ENCODE measurements at regions not wholly inside any gene's neighbourhood (a gene's known extent, or its start where the extent isn't known, plus 50 kb on each side); places are given as distances from the start of the nearest gene placed in this dataset.

DNA sequence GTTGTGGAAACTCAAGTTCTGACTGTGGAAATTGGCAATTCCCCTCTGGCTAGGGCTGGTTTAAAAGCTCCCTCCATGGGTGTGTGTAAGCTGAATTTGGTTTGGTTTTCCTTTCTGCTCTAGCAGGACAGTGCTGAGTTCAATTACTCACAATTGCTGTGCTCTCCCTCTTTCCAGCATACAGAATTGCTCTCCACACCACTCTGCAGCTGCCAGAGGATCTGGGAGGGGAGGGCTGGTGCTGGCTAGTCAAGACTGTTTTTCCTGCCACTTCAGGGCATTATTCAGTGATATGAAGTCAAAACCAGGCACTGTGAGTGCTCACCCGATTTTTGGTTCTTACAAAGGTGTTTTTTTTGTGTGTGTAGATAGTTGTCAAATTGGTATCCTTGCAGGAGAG lies 336.9 kb upstream of the SLC24A2 start:
- TF ChIP-seq, protein P1, sequence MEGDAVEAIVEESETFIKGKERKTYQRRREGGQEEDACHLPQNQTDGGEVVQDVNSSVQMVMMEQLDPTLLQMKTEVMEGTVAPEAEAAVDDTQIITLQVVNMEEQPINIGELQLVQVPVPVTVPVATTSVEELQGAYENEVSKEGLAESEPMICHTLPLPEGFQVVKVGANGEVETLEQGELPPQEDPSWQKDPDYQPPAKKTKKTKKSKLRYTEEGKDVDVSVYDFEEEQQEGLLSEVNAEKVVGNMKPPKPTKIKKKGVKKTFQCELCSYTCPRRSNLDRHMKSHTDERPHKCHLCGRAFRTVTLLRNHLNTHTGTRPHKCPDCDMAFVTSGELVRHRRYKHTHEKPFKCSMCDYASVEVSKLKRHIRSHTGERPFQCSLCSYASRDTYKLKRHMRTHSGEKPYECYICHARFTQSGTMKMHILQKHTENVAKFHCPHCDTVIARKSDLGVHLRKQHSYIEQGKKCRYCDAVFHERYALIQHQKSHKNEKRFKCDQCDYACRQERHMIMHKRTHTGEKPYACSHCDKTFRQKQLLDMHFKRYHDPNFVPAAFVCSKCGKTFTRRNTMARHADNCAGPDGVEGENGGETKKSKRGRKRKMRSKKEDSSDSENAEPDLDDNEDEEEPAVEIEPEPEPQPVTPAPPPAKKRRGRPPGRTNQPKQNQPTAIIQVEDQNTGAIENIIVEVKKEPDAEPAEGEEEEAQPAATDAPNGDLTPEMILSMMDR (IDR thresholded peaks at IDR 0.05; ENCODE audit: low read depth, low read length): no peak
- TF ChIP-seq, protein P2, sequence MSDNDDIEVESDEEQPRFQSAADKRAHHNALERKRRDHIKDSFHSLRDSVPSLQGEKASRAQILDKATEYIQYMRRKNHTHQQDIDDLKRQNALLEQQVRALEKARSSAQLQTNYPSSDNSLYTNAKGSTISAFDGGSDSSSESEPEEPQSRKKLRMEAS (IDR thresholded peaks at IDR 0.05; ENCODE audit: low read depth, low read length): no peak
